Activated B cell treated with CpG ODN at 0.5 μM for 24 hours (primary cell): ENCODE measurements at regions not wholly inside any gene's neighbourhood (a gene's known extent, or its start where the extent isn't known, plus 50 kb on each side); places are given as distances from the start of the nearest gene placed in this dataset.

Experiments used
- ATAC-seq: fragments of 200-7000 bp; cut with Tn5 transposase; one replicate; pipeline ENCODE4 v1.10.0; 2021; ENCODE audit warnings: low read depth, mild to moderate bottlenecking, moderate library complexity
- CTCF ChIA-PET: fragments of 350-600 bp; sonication (Branson Sonifier 250); formaldehyde crosslinking; loops from one replicate; lab custom pipeline; 2021; ENCODE audit warnings: antibody characterized with exemption; lab: Charles Lee
- POLR2A ChIA-PET: fragments of 350-600 bp; sonication (Branson Sonifier 250); formaldehyde crosslinking; loops from one replicate; lab custom pipeline; 2021; ENCODE audit warnings: antibody characterized with exemption; lab: Charles Lee
- DNase-seq: peaks from one replicate; pipeline ENCODE4 v3.0.0; 2022
- H3K27ac Mint-ChIP-seq: one replicate; pipeline ENCODE4 v1.8.0; 2020; ENCODE audit warnings: mixed read lengths
- H3K27me3 Mint-ChIP-seq: one replicate; pipeline ENCODE4 v1.8.0; 2021; ENCODE audit warnings: mixed read lengths
- H3K36me3 Mint-ChIP-seq: one replicate; pipeline ENCODE4 v1.8.0; 2021; ENCODE audit warnings: low read depth, mixed read lengths
- H3K4me1 Mint-ChIP-seq: one replicate; pipeline ENCODE4 v1.8.0; 2021; ENCODE audit warnings: mixed read lengths
- H3K4me3 Mint-ChIP-seq: one replicate; pipeline ENCODE4 v1.8.0; 2020; ENCODE audit warnings: mild to moderate bottlenecking, mixed read lengths
- H3K9me3 Mint-ChIP-seq: one replicate; pipeline ENCODE4 v1.8.0; 2020; ENCODE audit warnings: mixed read lengths
- intact Hi-C: fragments of 100-400 bp; cut with micrococcal nuclease; formaldehyde crosslinking; loops from one replicate; pipeline ENCODE4 v1.15.1; 2024
- TF ChIP-seq, protein P1 (sequence below): fragments of 200-600 bp; IDR thresholded peaks from one replicate; pipeline ENCODE4 v1.8.0; 2022; ENCODE audit warnings: antibody characterized with exemption, mild to moderate bottlenecking

DNA sequence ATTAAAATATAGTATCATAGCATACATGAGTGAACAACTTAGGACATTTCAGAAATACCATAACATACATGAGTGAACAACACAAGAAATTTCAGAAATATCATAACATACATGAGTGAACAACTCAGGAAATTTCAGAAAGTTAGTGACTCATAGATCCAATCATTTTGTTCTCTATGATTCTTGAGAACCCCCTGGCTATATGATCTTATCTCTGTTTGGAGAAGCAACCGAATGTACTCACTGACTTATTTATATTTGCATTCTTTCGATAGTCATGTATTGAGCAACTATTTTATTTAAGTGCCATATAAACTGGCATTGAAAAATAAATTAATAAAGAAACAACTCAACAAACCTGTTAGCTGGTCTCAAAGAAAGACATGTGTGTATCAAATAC, 251.1 kb downstream of the EFNB2 start:
- no peak for ATAC-seq
- intact Hi-C loops: no loop called here
- Mint-ChIP-seq H3K4me1 (no peaks in the 10 kb centered on the region), H3K36me3 (no peaks in the 10 kb centered on the region), H3K27ac (no peak overlapping the region), H3K9me3 (peaks cover 2% of the 10 kb centered on the region), H3K27me3 (no peaks in the 10 kb centered on the region), H3K4me3 (no peak overlapping the region)
- ChIA-PET POLR2A (no interaction called here), CTCF (no interaction called here)
- no peak for DNase-seq
- TF ChIP-seq, protein P1, sequence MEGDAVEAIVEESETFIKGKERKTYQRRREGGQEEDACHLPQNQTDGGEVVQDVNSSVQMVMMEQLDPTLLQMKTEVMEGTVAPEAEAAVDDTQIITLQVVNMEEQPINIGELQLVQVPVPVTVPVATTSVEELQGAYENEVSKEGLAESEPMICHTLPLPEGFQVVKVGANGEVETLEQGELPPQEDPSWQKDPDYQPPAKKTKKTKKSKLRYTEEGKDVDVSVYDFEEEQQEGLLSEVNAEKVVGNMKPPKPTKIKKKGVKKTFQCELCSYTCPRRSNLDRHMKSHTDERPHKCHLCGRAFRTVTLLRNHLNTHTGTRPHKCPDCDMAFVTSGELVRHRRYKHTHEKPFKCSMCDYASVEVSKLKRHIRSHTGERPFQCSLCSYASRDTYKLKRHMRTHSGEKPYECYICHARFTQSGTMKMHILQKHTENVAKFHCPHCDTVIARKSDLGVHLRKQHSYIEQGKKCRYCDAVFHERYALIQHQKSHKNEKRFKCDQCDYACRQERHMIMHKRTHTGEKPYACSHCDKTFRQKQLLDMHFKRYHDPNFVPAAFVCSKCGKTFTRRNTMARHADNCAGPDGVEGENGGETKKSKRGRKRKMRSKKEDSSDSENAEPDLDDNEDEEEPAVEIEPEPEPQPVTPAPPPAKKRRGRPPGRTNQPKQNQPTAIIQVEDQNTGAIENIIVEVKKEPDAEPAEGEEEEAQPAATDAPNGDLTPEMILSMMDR: no peak

DNA sequence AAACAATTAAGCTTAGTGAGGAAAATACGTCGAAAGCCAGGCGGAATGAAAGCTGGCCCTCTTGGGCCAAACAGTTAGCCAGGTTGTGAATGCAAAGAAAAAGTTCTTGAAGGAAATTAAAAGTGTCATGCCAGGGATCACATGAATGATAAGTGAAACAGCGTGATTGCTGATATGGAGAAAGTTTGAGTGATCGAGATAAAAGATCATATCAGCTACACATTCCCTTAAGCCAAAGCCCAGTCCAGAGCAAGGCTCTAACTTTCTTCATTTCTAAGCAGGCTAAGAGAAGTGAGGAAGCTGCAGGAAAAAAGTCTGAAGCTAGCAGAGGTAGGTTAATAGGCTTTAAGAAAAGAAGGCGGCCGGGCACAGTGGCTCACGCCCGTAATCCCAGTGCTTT, 254.0 kb downstream of the EFNB2 start:
- Mint-ChIP-seq H3K9me3 (peaks cover 2% of the 10 kb centered on the region), H3K4me1 (no peaks in the 10 kb centered on the region), H3K36me3 (no peaks in the 10 kb centered on the region), H3K27ac (no peak overlapping the region), H3K4me3 (no peak overlapping the region), H3K27me3 (no peaks in the 10 kb centered on the region)
- CTCF ChIA-PET: no interaction called here
- DNase-seq (no peak), ATAC-seq (no peak)
- TF ChIP-seq, protein P1: no peak
- POLR2A ChIA-PET: interaction anchor here (0.6 kb wide), 1 partner anchor 1210 kb away, joined by 3 read pairs; no protein-coding TSS in a partner anchor
- intact Hi-C loops: no loop called here

DNA sequence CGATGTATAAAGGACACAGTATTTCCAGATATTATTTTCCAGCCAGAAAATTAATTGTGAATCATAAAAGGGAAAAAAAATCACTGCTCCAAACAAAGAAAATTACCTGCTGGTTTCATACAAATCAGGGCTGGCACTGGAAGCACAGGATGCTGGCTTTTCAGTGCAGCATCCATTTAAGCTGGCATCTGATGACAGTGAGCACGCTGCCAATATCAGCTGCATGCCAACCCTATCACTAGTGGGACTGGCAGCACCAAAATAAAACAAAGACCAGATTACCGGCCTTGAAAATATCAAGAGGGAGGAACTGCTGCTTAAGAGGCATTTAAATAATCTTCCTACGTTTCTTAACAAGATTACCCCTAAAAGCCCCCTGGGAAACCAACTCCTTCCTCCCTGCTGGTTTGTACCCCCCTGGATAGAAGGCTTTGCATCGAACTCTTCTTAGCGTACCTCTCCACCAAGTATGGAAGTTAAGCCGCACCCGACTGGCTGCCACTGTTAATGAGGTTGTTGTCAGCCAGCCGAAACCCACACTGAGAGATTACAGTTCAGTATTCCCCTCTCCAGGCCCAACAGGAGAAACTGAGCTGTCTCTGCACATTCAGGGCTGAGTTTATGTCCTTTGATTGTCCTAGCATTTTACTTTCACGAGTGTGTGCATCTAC, 257.8 kb downstream of the EFNB2 start:
- Mint-ChIP-seq H3K36me3 (no peaks in the 10 kb centered on the region), H3K9me3 (peaks cover 2% of the 10 kb centered on the region), H3K4me3 (no peak overlapping the region), H3K27ac (no peak overlapping the region), H3K4me1 (no peaks in the 10 kb centered on the region), H3K27me3 (no peaks in the 10 kb centered on the region)
- DNase-seq (no peak), ATAC-seq (no peak)
- TF ChIP-seq, protein P1: no peak
- POLR2A ChIA-PET: no interaction called here
- intact Hi-C loops: no loop called here
- CTCF ChIA-PET: no interaction called here

DNA sequence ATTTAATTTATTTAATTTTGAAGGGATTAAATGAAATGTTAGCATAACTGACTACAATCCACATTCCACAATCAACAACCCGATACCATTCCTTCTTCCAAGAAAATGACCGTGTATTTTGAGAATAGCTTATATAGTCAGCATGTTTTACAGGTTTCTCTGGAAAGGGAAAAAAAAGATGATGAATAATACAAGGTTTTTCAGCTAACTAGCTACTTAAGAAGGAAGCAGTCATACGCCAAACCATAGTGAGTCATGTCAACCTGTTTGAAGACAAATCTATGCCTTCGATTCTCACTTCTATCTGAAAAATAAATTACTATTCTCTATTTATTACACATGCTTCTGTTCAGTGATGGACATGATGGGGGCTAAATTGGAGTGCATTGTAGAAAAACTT, 258.6 kb downstream of the EFNB2 start:
- intact Hi-C loops: no loop called here
- TF ChIP-seq, protein P1: no peak
- DNase-seq (no peak), ATAC-seq (no peak)
- no peaks in the 10 kb centered on the region for H3K36me3 Mint-ChIP-seq
- no peaks in the 10 kb centered on the region for H3K4me1 Mint-ChIP-seq
- H3K27me3 Mint-ChIP-seq: no peaks in the 10 kb centered on the region
- no peak overlapping the region for H3K4me3 Mint-ChIP-seq
- POLR2A ChIA-PET: no interaction called here
- H3K9me3 Mint-ChIP-seq: no peaks in the 10 kb centered on the region
- CTCF ChIA-PET: no interaction called here
- H3K27ac Mint-ChIP-seq: no peak overlapping the region

DNA sequence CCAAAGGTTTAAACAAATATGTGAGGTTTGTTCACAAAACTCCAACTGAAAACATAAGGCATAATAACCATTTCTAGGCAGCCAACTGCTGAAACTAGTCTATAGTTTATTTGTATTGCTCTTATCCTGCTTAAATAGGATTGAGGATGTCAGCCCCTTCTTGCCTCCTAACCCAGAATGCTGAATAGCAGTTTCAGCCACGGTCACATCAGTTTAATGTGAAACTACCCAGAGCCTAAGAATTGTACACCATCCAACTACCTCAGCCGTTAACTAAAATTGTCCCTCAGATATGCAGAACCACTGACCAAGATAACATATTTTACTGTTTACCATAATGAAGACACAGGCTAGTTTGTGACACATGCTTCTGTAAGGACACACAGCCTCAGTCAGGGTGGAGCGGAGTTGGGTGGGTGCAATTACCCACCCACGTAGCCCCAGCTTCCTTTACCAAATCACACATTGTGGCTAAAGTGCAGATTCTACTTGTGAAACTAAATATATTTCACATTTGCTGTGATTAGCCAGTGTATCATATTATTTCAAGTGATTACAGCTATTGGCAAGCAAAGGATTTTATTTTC, 259.9 kb downstream of the EFNB2 start:
- ChIA-PET CTCF (no interaction called here), POLR2A (no interaction called here)
- DNase-seq (no peak), ATAC-seq (no peak)
- TF ChIP-seq, protein P1: no peak
- Mint-ChIP-seq H3K9me3 (no peaks in the 10 kb centered on the region), H3K4me3 (no peak overlapping the region), H3K36me3 (no peaks in the 10 kb centered on the region), H3K4me1 (no peaks in the 10 kb centered on the region), H3K27ac (no peak overlapping the region), H3K27me3 (no peaks in the 10 kb centered on the region)
- intact Hi-C loops: no loop called here
